OCI-LY1 (cell line): ENCODE measurements at regions not wholly inside any gene's neighbourhood (a gene's known extent, or its start where the extent isn't known, plus 50 kb on each side); places are given as distances from the start of the nearest gene placed in this dataset.

Source experiments
- H2AFZ ChIP-seq: fragments of 200-600 bp; sonication (generic), shearing (Covaris generic); 2 replicates; pipeline ENCODE4 v1.6.0; 2014; ENCODE audit warnings: antibody characterized with exemption, mild to moderate bottlenecking, low read length
- H3F3A ChIP-seq: fragments of 200-600 bp; sonication (generic), shearing (Covaris generic); 2 replicates; pipeline ENCODE4 v1.6.0; 2014; ENCODE audit warnings: mild to moderate bottlenecking, antibody characterized with exemption, low read length, moderate library complexity; ENCODE audit not compliant: insufficient read depth
- H3K27ac ChIP-seq: fragments of 200-600 bp; sonication (generic); 2 replicates; pipeline ENCODE4 v1.5.1; 2014; ENCODE audit warnings: low read length, mixed run types, mild to moderate bottlenecking, low read depth; ENCODE audit not compliant: poor library complexity, severe bottlenecking
- H3K27me3 ChIP-seq: fragments of 200-600 bp; sonication (generic); 2 replicates; pipeline ENCODE4 v1.6.0; 2014; ENCODE audit warnings: antibody characterized with exemption, mild to moderate bottlenecking, low read length, moderate library complexity; ENCODE audit not compliant: insufficient read depth
- H3K36me3 ChIP-seq: fragments of 200-600 bp; sonication (generic); 2 replicates; pipeline ENCODE4 v1.6.1; 2014; ENCODE audit warnings: mild to moderate bottlenecking, antibody characterized with exemption, low read length, moderate library complexity, mixed read lengths; ENCODE audit not compliant: insufficient read depth
- H3K4me1 ChIP-seq: fragments of 200-600 bp; sonication (generic); 2 replicates; pipeline ENCODE4 v1.5.1; 2014; ENCODE audit warnings: mild to moderate bottlenecking, low read length, moderate library complexity; ENCODE audit not compliant: insufficient read depth, severe bottlenecking
- H3K4me2 ChIP-seq: fragments of 200-600 bp; sonication (generic), shearing (Covaris generic); 2 replicates; pipeline ENCODE4 v1.6.1; 2014; ENCODE audit warnings: low read length
- H3K4me3 ChIP-seq: fragments of 200-600 bp; sonication (generic); 2 replicates; pipeline ENCODE4 v1.5.1; 2014; ENCODE audit warnings: low read length, low read depth, mild to moderate bottlenecking, mixed read lengths; ENCODE audit not compliant: poor library complexity, severe bottlenecking
- H3K79me2 ChIP-seq: fragments of 200-600 bp; shearing (Covaris generic); 2 replicates; pipeline ENCODE4 v1.6.1; 2016; ENCODE audit warnings: mixed run types, low read length, mixed read lengths; ENCODE audit not compliant: insufficient read depth
- H3K9ac ChIP-seq: fragments of 200-600 bp; sonication (generic), shearing (Covaris generic); 2 replicates; pipeline ENCODE4 v1.6.1; 2014; ENCODE audit warnings: mild to moderate bottlenecking, low read length, mixed read lengths
- H3K9me2 ChIP-seq: fragments of 200-600 bp; sonication (generic), shearing (Covaris generic); 2 replicates; pipeline ENCODE4 v1.6.1; 2014; ENCODE audit warnings: low read depth, mild to moderate bottlenecking, low read length, mixed read lengths
- H3K9me3 ChIP-seq: fragments of 200-600 bp; shearing (Covaris generic); 2 replicates; pipeline ENCODE4 v1.6.1; 2014; ENCODE audit warnings: low read length, mixed read lengths
- H4K20me1 ChIP-seq: fragments of 200-600 bp; sonication (generic), shearing (Covaris generic); 2 replicates; pipeline ENCODE4 v1.6.0; 2016; ENCODE audit warnings: mild to moderate bottlenecking, low read length; ENCODE audit not compliant: insufficient read depth
- CTCF ChIP-seq: fragments of 200-600 bp; sonication (generic), shearing (Covaris generic); IDR thresholded peaks from 2 replicates; pipeline ENCODE4 v1.5.1; 2017; ENCODE audit warnings: mild to moderate bottlenecking, antibody characterized with exemption, low read length, moderate library complexity, mixed read lengths
- EZH2 ChIP-seq: fragments of 200-600 bp; sonication (generic), shearing (Covaris generic); IDR thresholded peaks from 2 replicates; pipeline ENCODE4 v1.8.0; 2017; ENCODE audit warnings: borderline replicate concordance, mixed run types, mild to moderate bottlenecking, antibody characterized with exemption, low read length, moderate library complexity, mixed read lengths

- Histone ChIP-seq H3K36me3 (no peaks in the 10 kb centered on the region), H3K27me3 (no peaks in the 10 kb centered on the region), H3K79me2 (no peaks in the 10 kb centered on the region), H3K4me2 (no peak overlapping the region), H2AFZ (no peak overlapping the region), H3K9me3 (no peaks in the 10 kb centered on the region), H3K4me3 (no peak overlapping the region), H3K9me2 (no peaks in the 10 kb centered on the region), H3K9ac (no peak overlapping the region), H4K20me1 (no peaks in the 10 kb centered on the region), H3K27ac (no peak overlapping the region), H3F3A (no peaks in the 10 kb centered on the region), H3K4me1 (no peaks in the 10 kb centered on the region)
- TF ChIP-seq CTCF: no peak; the same call in 1 of the 2 replicates
- no peak for TF ChIP-seq EZH2
Measured at GRCh38 chr2:7740114-7740513, 822.9 kb downstream of the RNF144A start.

GRCh38 chr2:7742301-7742700, 825.1 kb downstream of the RNF144A start:
- H3K4me3 ChIP-seq: no peak overlapping the region
- H3K4me2 ChIP-seq: no peak overlapping the region
- no peaks in the 10 kb centered on the region for H3K4me1 ChIP-seq
- no peak overlapping the region for H2AFZ ChIP-seq
- no peak for TF ChIP-seq EZH2
- no peak for TF ChIP-seq CTCF
- H3K36me3 ChIP-seq: no peaks in the 10 kb centered on the region
- H4K20me1 ChIP-seq: no peaks in the 10 kb centered on the region
- no peaks in the 10 kb centered on the region for H3F3A ChIP-seq
- H3K9me3 ChIP-seq: no peaks in the 10 kb centered on the region
- no peaks in the 10 kb centered on the region for H3K79me2 ChIP-seq
- H3K9me2 ChIP-seq: no peaks in the 10 kb centered on the region
- no peaks in the 10 kb centered on the region for H3K27me3 ChIP-seq
- H3K9ac ChIP-seq: no peak overlapping the region
- H3K27ac ChIP-seq: no peak overlapping the region

GRCh38 chr2:7744827-7745226, 827.6 kb downstream of the RNF144A start:
- Histone ChIP-seq H3K4me3 (no peak overlapping the region), H3K9ac (no peak overlapping the region), H4K20me1 (no peaks in the 10 kb centered on the region), H3K9me2 (no peaks in the 10 kb centered on the region), H2AFZ (no peak overlapping the region), H3K9me3 (no peaks in the 10 kb centered on the region), H3K79me2 (no peaks in the 10 kb centered on the region), H3K36me3 (no peaks in the 10 kb centered on the region), H3K4me1 (no peaks in the 10 kb centered on the region), H3F3A (no peaks in the 10 kb centered on the region), H3K27me3 (no peaks in the 10 kb centered on the region), H3K27ac (no peak overlapping the region), H3K4me2 (no peak overlapping the region)
- TF ChIP-seq EZH2 (no peak), CTCF (no peak)
